HG03045 (cell line): ENCODE measurements at regions not wholly inside any gene's neighbourhood (a gene's known extent, or its start where the extent isn't known, plus 50 kb on each side); places are given as distances from the start of the nearest gene placed in this dataset.
A peak's percentile ranks its signal among the peaks of the same experiment; 100 is the strongest.

Source experiments
- ATAC-seq: cut with Tn5 transposase; IDR thresholded peaks from one replicate; pipeline ENCODE4 v1.9.1; 2021; ENCODE audit warnings: mild to moderate bottlenecking, moderate library complexity; ENCODE audit not compliant: unreplicated experiment

- ATAC-seq, result no peak
These were observed 56.4 kb upstream of the RBMS1 start for GRCh38 chr2:160550048-160550447.

GRCh38 chr2:160551259-160551658 lies 57.7 kb upstream of the RBMS1 start:
- no peak for ATAC-seq

- ATAC-seq, result no peak
These were observed 61.9 kb upstream of the RBMS1 start for GRCh38 chr2:160555420-160556071.

- ATAC-seq, result no peak
These were observed 64.3 kb upstream of the RBMS1 start for GRCh38 chr2:160557903-160558302.

GRCh38 chr2:160558531-160558930 lies 64.9 kb upstream of the RBMS1 start:
- no peak for ATAC-seq

GRCh38 chr2:160561551-160562295 lies 68.1 kb upstream of the RBMS1 start:
- no peak for ATAC-seq

- ATAC-seq, result no peak
These were observed 69.1 kb upstream of the RBMS1 start for GRCh38 chr2:160562730-160563129.

- ATAC-seq, result no peak
These were observed 71.0 kb upstream of the RBMS1 start for GRCh38 chr2:160564591-160564990.

- no peak for ATAC-seq
These were observed 71.7 kb upstream of the RBMS1 start for GRCh38 chr2:160565099-160565845.

- ATAC-seq, result no peak
These were observed 73.1 kb upstream of the RBMS1 start for GRCh38 chr2:160566717-160567116.

- no peak for ATAC-seq
These were observed 75.2 kb upstream of the RBMS1 start for GRCh38 chr2:160568856-160569255.

GRCh38 chr2:160570376-160570775 lies 76.8 kb upstream of the RBMS1 start:
- ATAC-seq, result no peak

- no peak for ATAC-seq
These were observed 81.0 kb upstream of the RBMS1 start for GRCh38 chr2:160574468-160575140.

- peak; percentile 46 for ATAC-seq
These were observed 81.8 kb upstream of the RBMS1 start for GRCh38 chr2:160575368-160575767.

GRCh38 chr2:160576054-160576499 lies 82.5 kb upstream of the RBMS1 start:
- ATAC-seq, result no peak

- ATAC-seq, result peak; percentile 44
These were observed 83.5 kb upstream of the RBMS1 start for GRCh38 chr2:160577081-160577480.

- no peak for ATAC-seq
These were observed 87.4 kb upstream of the RBMS1 start for GRCh38 chr2:160581035-160581434.

- ATAC-seq, result no peak
These were observed 87.8 kb upstream of the RBMS1 start for GRCh38 chr2:160581448-160581847.

GRCh38 chr2:160582081-160582480 lies 88.5 kb upstream of the RBMS1 start:
- no peak for ATAC-seq

GRCh38 chr2:160582490-160583145 lies 89.0 kb upstream of the RBMS1 start:
- no peak for ATAC-seq

- ATAC-seq, result no peak
These were observed 89.5 kb upstream of the RBMS1 start for GRCh38 chr2:160583146-160583535.
